DMS79 treated with DMSO at 0.1 percent for 48 hours (cell line): ENCODE measurements at regions not wholly inside any gene's neighbourhood (a gene's known extent, or its start where the extent isn't known, plus 50 kb on each side); places are given as distances from the start of the nearest gene placed in this dataset.
"Not testable (repeated sequence)": the region's sequence is repeated elsewhere in the genome, so short reads cannot be mapped to it uniquely, and the experiment has no call there.

Experiments used
- DNase-seq: peaks from one replicate; lab custom pipeline; 2025; lab: John Stamatoyannopoulos, UW

- no peak for DNase-seq
Observed at GRCh38 chr6:25157842-25158241, 121.3 kb upstream of the CARMIL1 start.

- not testable (repeated sequence) for DNase-seq
Observed at GRCh38 chr6:25160134-25160533, 119.0 kb upstream of the CARMIL1 start.

GRCh38 chr6:25165177-25165576 lies 114.0 kb upstream of the CARMIL1 start:
- DNase-seq = peak; percentile 37

- DNase-seq = peak; percentile 80
Observed at GRCh38 chr6:25165800-25166199, 113.4 kb upstream of the CARMIL1 start.

GRCh38 chr6:25166955-25167748 lies 112.0 kb upstream of the CARMIL1 start:
- peak; percentile 95 for DNase-seq

- DNase-seq = no peak
Observed at GRCh38 chr6:25167961-25168360, 111.2 kb upstream of the CARMIL1 start.

GRCh38 chr6:25168637-25169036 lies 110.5 kb upstream of the CARMIL1 start:
- DNase-seq = no peak

GRCh38 chr6:25169553-25169952 lies 109.6 kb upstream of the CARMIL1 start:
- no peak for DNase-seq

GRCh38 chr6:25169961-25170360 lies 109.2 kb upstream of the CARMIL1 start:
- no peak for DNase-seq

- no peak for DNase-seq
Observed at GRCh38 chr6:25170640-25171039, 108.5 kb upstream of the CARMIL1 start.

GRCh38 chr6:25171301-25171700 lies 107.9 kb upstream of the CARMIL1 start:
- no peak for DNase-seq

GRCh38 chr6:25172819-25173218 lies 106.4 kb upstream of the CARMIL1 start:
- DNase-seq = no peak

- peak; percentile 78 for DNase-seq
Observed at GRCh38 chr6:25173246-25173645, 105.9 kb upstream of the CARMIL1 start.

- DNase-seq = peak; percentile 25
Observed at GRCh38 chr6:25173951-25174474, 105.2 kb upstream of the CARMIL1 start.

- DNase-seq = no peak
Observed at GRCh38 chr6:25174678-25175077, 104.5 kb upstream of the CARMIL1 start.

GRCh38 chr6:25175196-25175595 lies 104.0 kb upstream of the CARMIL1 start:
- DNase-seq = no peak

- no peak for DNase-seq
Observed at GRCh38 chr6:25175681-25176080, 103.5 kb upstream of the CARMIL1 start.

- no peak for DNase-seq
Observed at GRCh38 chr6:25176466-25176865, 102.7 kb upstream of the CARMIL1 start.

- no peak for DNase-seq
Observed at GRCh38 chr6:25177500-25178028, 101.6 kb upstream of the CARMIL1 start.

GRCh38 chr6:25178336-25179035 lies 100.7 kb upstream of the CARMIL1 start:
- peak; percentile 49 for DNase-seq

GRCh38 chr6:25179051-25179778 lies 100.0 kb upstream of the CARMIL1 start:
- DNase-seq = no peak

GRCh38 chr6:25180630-25181349 lies 98.4 kb upstream of the CARMIL1 start:
- no peak for DNase-seq
